A673 (cell line): ENCODE measurements at regions not wholly inside any gene's neighbourhood (a gene's known extent, or its start where the extent isn't known, plus 50 kb on each side); places are given as distances from the start of the nearest gene placed in this dataset.

Experiments
- BruUV-seq: library from RNA; stranded (reverse); fragments of 400-500 nt; replicated peaks from 2 replicates; lab custom pipeline; 2021; lab: Mats Ljungman, UMichigan
- CTCF ChIA-PET: fragments of 300-600 bp; sonication (Branson Sonifier 250); formaldehyde crosslinking; loops from one replicate; lab custom pipeline; 2022; ENCODE audit warnings: antibody characterized with exemption; lab: Charles Lee
- POLR2A ChIA-PET: fragments of 300-600 bp; sonication (Branson Sonifier 250); formaldehyde crosslinking; loops from one replicate; lab custom pipeline; 2022; ENCODE audit warnings: antibody characterized with exemption; ENCODE audit not compliant: low non-redundant PET; lab: Charles Lee
- DNase-seq: peaks from one replicate; pipeline ENCODE4 v3.0.0-alpha.2; 2015; ENCODE audit warnings: low spot score
- H3K27ac ChIP-seq: fragments of 200-600 bp; sonication (generic); 2 replicates; pipeline ENCODE4 v1.5.1; 2016; ENCODE audit warnings: mixed run types, low read depth, mild to moderate bottlenecking, mixed read lengths, antibody characterized with exemption, low read length; ENCODE audit not compliant: poor library complexity, severe bottlenecking
- H3K27me3 ChIP-seq: fragments of 200-600 bp; sonication (generic); replicated peaks from 2 replicates; pipeline ENCODE4 v1.6.1; 2017; ENCODE audit warnings: mixed run types, low read depth, mild to moderate bottlenecking, mixed read lengths, antibody characterized with exemption, low read length; ENCODE audit not compliant: insufficient read depth, poor library complexity
- H3K36me3 ChIP-seq: fragments of 200-600 bp; sonication (generic); 2 replicates; pipeline ENCODE4 v1.6.1; 2016; ENCODE audit warnings: mixed run types, mild to moderate bottlenecking, mixed read lengths, antibody characterized with exemption, low read length; ENCODE audit not compliant: insufficient read depth, poor library complexity, severe bottlenecking
- H3K4me1 ChIP-seq: fragments of 200-600 bp; sonication (generic); 2 replicates; pipeline ENCODE4 v1.6.1; 2017; ENCODE audit warnings: mixed run types, mild to moderate bottlenecking, mixed read lengths, antibody characterized with exemption, low read length; ENCODE audit not compliant: insufficient read depth, poor library complexity, severe bottlenecking
- H3K4me3 ChIP-seq: fragments of 200-600 bp; sonication (generic); 2 replicates; pipeline ENCODE4 v1.5.1; 2016; ENCODE audit warnings: low read depth, mixed run types, mild to moderate bottlenecking, mixed read lengths, low read length; ENCODE audit not compliant: poor library complexity, severe bottlenecking
- H3K9me3 ChIP-seq: fragments of 200-600 bp; sonication (generic); 2 replicates; pipeline ENCODE4 v1.6.1; 2016; ENCODE audit warnings: mixed run types, low read depth, mild to moderate bottlenecking, mixed read lengths, antibody characterized with exemption, low read length; ENCODE audit not compliant: poor library complexity, severe bottlenecking
- CTCF ChIP-seq: fragments of 300-800, 200-600 bp; sonication (generic); conservative IDR thresholded peaks from 2 replicates; pipeline ENCODE4 v1.5.1; 2017; ENCODE audit warnings: low read depth, mild to moderate bottlenecking, antibody characterized with exemption, low read length, moderate library complexity, mixed read lengths
- EZH2 ChIP-seq: fragments of 200-600 bp; sonication (generic); IDR thresholded peaks from 2 replicates; pipeline ENCODE4 v1.6.1; 2017; ENCODE audit warnings: borderline replicate concordance, low read depth, mild to moderate bottlenecking, mixed read lengths, antibody characterized with exemption, low read length; ENCODE audit not compliant: poor library complexity, severe bottlenecking
- intact Hi-C: fragments of 100-400 bp; cut with micrococcal nuclease; formaldehyde crosslinking; loops from one replicate; pipeline ENCODE4 v1.10.0; 2022; ENCODE audit not compliant: unreplicated experiment

- Histone ChIP-seq H3K27ac (no peak overlapping the region), H3K4me1 (no peaks in the 10 kb centered on the region), H3K36me3 (no peaks in the 10 kb centered on the region), H3K4me3 (no peak overlapping the region), H3K9me3 (no peaks in the 10 kb centered on the region), H3K27me3 (no peaks in the 10 kb centered on the region)
- POLR2A ChIA-PET = no interaction called here
- CTCF ChIA-PET = no interaction called here
- intact Hi-C loops = no loop called here
- DNase-seq = no peak
- BruUV-seq = no TSS peak
- TF ChIP-seq EZH2 (no peak), CTCF (no peak)
Measured at GRCh38 chr18:39549144-39549543, 1983.5 kb upstream of the CELF4 start.

GRCh38 chr18:39531659-39532058, 1966.1 kb upstream of the CELF4 start:
- H3K9me3 ChIP-seq = no peaks in the 10 kb centered on the region
- ChIA-PET POLR2A (no interaction called here), CTCF (no interaction called here)
- no peak overlapping the region for H3K27ac ChIP-seq
- no peaks in the 10 kb centered on the region for H3K36me3 ChIP-seq
- no peaks in the 10 kb centered on the region for H3K27me3 ChIP-seq
- no peak for DNase-seq
- no peak overlapping the region for H3K4me3 ChIP-seq
- no TSS peak for BruUV-seq
- no peaks in the 10 kb centered on the region for H3K4me1 ChIP-seq
- TF ChIP-seq CTCF = no peak
- no peak for TF ChIP-seq EZH2
- intact Hi-C loops = no loop called here

- ChIA-PET POLR2A (no interaction called here), CTCF (no interaction called here)
- BruUV-seq = no TSS peak
- H3K4me3 ChIP-seq = no peak overlapping the region
- H3K27me3 ChIP-seq = no peaks in the 10 kb centered on the region
- intact Hi-C loops = no loop called here
- no peak overlapping the region for H3K27ac ChIP-seq
- no peak for DNase-seq
- no peaks in the 10 kb centered on the region for H3K36me3 ChIP-seq
- H3K4me1 ChIP-seq = no peaks in the 10 kb centered on the region
- TF ChIP-seq CTCF = no peak
- no peak for TF ChIP-seq EZH2
- H3K9me3 ChIP-seq = no peaks in the 10 kb centered on the region
Measured at GRCh38 chr18:39529358-39529757, 1963.8 kb upstream of the CELF4 start.
